ENCODE measurements at regions not wholly inside any gene's neighbourhood (a gene's known extent, or its start where the extent isn't known, plus 50 kb on each side); places are given as distances from the start of the nearest gene placed in this dataset.

DNA sequence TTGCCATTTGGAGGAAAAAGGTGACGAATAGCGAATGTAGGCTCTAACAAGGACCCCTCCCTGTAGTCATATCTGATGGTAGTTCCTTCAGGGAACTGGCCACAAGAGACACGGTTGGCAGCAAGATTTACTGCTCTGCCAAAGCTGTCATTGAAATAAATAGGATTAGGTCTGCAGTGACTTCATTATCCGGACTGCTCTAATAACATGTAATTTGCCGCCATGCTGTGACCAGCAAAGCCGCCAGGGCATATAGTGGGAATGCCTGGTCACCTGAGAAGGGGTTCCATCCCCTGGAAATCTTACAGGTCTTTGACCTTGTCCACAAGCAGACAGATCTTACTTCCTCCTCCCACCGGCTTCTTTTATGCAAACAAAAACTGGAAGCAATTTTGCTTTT, 59.4 kb upstream of the LAPTM4A start:
- no peak for DNase-seq (ENCODE audit: low spot score)

DNA sequence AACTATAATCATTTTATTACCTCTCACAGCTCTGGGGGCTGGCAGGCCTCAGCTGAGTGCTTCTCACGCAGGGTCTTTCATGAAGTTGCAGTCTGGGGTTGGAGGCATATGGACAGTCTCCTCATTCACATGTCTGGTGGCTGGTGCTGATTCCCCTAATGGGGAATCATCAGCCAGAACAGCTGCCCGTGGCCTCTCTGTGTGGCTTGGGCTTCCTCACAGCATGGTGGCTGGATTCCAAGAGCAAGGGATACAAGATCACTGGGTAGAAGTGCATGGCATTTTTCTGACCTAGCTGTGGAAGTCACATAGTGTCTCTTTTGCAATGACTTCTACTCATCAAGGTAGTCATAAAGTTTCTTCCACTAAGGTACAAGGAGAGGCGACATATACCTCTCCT, 59.0 kb upstream of the LAPTM4A start:
- DNase-seq (ENCODE audit: low spot score), result no peak

DNA sequence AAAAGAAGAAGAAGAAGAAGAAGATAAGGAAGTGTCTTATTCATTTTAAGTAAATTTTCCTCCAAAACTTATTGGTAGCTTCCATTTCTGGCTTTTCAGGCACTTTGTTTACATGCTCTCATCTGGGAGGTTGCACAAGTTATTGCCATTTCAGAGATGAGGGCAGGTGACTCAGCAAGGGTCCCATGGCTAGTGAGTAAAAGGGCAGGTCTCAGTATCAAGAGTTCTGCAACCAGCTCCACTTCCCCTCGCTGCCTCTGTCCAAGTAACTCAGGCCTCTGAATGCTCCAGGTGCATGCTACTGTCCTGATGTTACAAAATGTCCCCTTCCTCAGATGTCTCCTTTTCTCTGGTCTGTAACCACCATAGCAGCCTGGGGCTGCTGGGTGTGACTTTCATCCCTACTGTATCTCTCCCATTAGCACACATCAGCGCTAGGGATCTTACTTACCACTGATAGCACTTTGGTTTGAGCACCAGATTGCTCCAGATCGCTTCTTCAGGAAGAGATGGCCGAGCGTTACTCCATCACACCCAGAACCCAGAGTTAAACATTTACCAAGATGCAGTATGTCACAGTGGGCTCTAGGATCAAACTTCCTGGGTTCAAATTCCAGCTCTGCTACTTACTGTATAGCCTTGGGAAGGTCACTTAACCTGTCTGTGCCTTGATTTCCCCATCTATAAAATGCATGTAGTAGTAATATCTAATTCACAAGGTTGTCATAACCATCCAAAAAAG, 57.4 kb upstream of the LAPTM4A start:
- peak; percentile 74 for DNase-seq (ENCODE audit: low spot score)

DNA sequence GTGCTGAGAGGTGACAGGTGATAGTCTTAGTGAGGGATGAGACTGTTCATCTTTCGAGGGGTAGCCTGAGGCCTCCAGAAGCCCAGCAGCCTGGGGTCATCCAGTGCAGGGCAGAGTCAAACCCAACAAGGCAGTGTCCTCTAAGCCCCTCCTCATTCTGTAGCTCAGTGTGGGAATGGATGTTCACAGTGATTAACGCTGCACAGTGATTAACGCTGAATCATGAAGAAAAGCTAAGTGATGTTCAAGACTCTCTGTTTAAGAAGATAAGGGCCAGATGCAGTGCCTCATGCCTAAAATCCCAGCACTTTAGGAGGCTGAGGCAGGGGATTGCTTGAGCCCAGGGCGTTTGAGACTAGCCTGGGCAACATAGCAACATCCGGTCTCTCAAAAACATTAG, 56.3 kb upstream of the LAPTM4A start:
- no peak for DNase-seq (ENCODE audit: low spot score)

DNA sequence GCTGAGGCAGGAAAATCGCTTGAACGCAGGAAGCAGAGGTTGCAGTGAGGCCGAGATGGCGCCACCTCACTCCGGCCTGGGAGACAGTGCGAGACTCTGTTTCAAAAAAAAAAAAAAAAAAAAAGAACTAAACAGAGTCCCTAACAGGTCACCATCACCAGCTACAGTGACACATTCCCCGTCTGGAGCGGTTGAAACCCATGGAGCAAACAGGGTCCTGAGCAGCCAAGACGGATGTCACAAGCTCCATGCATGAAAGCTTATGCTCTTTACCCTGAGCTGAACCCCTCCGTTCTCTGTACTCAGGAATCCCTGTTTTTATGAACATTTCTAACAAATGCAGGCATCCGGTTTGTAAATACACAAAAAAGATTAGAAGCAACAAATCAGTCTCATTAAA, 55.9 kb upstream of the LAPTM4A start:
- DNase-seq (ENCODE audit: low spot score), result no peak

DNA sequence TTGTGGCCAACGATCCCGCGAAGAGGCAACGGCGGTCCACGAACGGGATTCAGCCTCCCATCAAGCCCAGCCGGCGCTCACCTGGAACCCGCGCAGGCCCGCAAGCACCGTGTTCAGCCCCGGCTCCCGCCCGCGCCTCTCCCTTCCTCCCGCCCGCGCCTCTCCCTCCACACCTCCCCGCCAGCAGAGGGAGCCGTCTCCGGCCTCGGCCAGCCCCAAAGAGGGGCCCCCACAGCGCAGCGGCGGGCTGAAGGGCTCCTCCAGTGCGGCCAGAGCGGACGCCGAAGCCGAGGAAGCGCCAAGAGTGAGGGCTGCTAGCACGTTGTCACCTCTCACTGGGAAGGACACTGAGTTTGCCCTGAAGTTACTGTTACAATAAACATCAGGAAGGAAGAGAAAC, 55.3 kb upstream of the LAPTM4A start:
- DNase-seq (ENCODE audit: low spot score), result no peak

DNA sequence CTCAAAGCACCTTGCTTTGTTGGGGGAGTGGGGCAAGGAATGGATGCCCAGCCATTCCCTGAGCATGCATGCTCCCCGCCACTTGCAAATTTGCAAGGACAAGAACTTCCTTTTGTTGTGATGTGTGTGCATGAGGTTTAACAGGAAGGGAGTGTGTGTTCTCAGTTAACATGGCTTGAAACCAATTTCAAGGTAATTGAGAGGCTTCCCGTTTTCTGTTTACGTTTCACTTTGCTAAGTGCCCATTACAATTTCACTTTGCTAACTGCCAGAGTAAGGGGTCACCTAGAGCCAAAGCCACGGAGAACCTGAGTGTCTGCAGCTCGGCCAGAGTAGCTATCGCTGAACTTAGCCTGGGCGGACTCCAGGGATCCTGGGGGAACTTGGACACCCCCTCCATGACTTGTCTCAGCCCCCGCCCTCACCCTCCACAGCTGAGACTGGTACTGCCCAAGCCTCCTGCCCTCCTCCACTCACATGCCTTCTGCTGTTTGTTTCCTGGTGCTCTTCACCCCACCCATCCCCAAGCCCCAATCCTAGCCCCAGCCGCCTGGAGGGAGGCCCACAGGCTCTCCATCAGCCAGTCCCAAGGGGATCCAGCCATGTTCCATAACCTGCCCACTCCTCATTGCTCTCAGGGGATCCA, 53.6 kb upstream of the LAPTM4A start:
- DNase-seq (ENCODE audit: low spot score), result no peak

DNA sequence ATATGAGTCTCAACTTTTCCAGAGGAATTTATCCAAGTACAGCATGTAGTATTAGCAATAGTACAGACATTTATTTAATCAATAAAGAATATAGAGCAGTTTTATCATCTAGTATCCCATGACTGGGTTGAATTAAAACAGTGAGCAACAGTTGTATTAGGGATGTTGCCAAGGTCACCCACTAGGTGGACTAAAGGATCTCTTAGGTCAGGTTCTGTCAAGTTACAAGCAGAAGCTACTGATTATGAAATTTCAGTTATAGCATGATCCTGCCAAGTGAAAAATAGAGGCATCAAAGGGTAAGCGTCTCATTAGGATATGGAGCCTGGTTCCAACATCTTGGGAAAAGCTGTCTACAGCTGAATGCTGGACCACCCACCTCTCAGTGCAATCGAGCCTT, 52.1 kb upstream of the LAPTM4A start:
- no peak for DNase-seq (ENCODE audit: low spot score)

All from HuH-7.5 (cell line).